ENCODE measurements at regions not wholly inside any gene's neighbourhood (a gene's known extent, or its start where the extent isn't known, plus 50 kb on each side); places are given as distances from the start of the nearest gene placed in this dataset.

- no peaks in the 10 kb centered on the region for H3K4me1 ChIP-seq (ENCODE audit: control insufficient read depth, extremely low read depth, insufficient read depth, low read length)
- no peak overlapping the region for H3K4me2 ChIP-seq (ENCODE audit: extremely low read depth, insufficient read depth, low read length)
- DNase-seq (ENCODE audit: low read depth in 2 of 2): peak in 1 of 2 donors; percentile 1
- H3K36me3 ChIP-seq (ENCODE audit: control insufficient read depth, insufficient read depth, low read length): no peaks in the 10 kb centered on the region
- TF ChIP-seq EZH2 (IDR thresholded peaks at IDR 0.05; ENCODE audit: low read length, missing control alignments): no peak
- no peak for TF ChIP-seq CTCF (conservative IDR thresholded peaks at IDR 0.05 in 1 of 2, IDR thresholded peaks at IDR 0.05 in 1 of 2; ENCODE audit: low read depth in 1 of 2, low read length in 2 of 2)
- no peaks in the 10 kb centered on the region for H4K20me1 ChIP-seq (ENCODE audit: control insufficient read depth, extremely low read depth, insufficient read depth, low read length)
- no peak overlapping the region for H3K27ac ChIP-seq (ENCODE audit: insufficient read depth, low read length)
- peaks cover 9% of the 10 kb centered on the region for H3K27me3 ChIP-seq (ENCODE audit: control insufficient read depth, insufficient read depth, low read length)
- H2AFZ ChIP-seq (ENCODE audit: low read length): no peak overlapping the region
- H3K9me3 ChIP-seq (ENCODE audit: control insufficient read depth, insufficient read depth, low read depth, low read length): no peaks in the 10 kb centered on the region
- no peak overlapping the region for H3K9ac ChIP-seq (ENCODE audit: insufficient read depth, low read length)
- H3K4me3 ChIP-seq (replicated peaks in 1 of 4; ENCODE audit: control extremely low read depth in 1 of 4, insufficient read depth in 1 of 4, low read depth in 3 of 4, low read length in 4 of 4): no peak overlapping the region
- no peaks in the 10 kb centered on the region for H3K79me2 ChIP-seq (ENCODE audit: control insufficient read depth, insufficient read depth, low read length)
These were observed 153.7 kb upstream of the NPVF start for GRCh38 chr7:25381818-25382589.

- Histone ChIP-seq H3K4me1 (ENCODE audit: control insufficient read depth, extremely low read depth, insufficient read depth, low read length) (no peaks in the 10 kb centered on the region), H3K4me3 (replicated peaks in 1 of 4; ENCODE audit: control extremely low read depth in 1 of 4, insufficient read depth in 1 of 4, low read depth in 3 of 4, low read length in 4 of 4) (no peak overlapping the region), H3K36me3 (ENCODE audit: control insufficient read depth, insufficient read depth, low read length) (no peaks in the 10 kb centered on the region), H2AFZ (ENCODE audit: low read length) (no peak overlapping the region), H3K27ac (ENCODE audit: insufficient read depth, low read length) (no peak overlapping the region), H4K20me1 (ENCODE audit: control insufficient read depth, extremely low read depth, insufficient read depth, low read length) (no peaks in the 10 kb centered on the region), H3K4me2 (ENCODE audit: extremely low read depth, insufficient read depth, low read length) (no peak overlapping the region), H3K79me2 (ENCODE audit: control insufficient read depth, insufficient read depth, low read length) (no peaks in the 10 kb centered on the region), H3K27me3 (ENCODE audit: control insufficient read depth, insufficient read depth, low read length) (peaks cover 9% of the 10 kb centered on the region), H3K9me3 (ENCODE audit: control insufficient read depth, insufficient read depth, low read depth, low read length) (no peaks in the 10 kb centered on the region), H3K9ac (ENCODE audit: insufficient read depth, low read length) (no peak overlapping the region)
- DNase-seq (ENCODE audit: low read depth in 2 of 2): no peak
- TF ChIP-seq CTCF (conservative IDR thresholded peaks at IDR 0.05 in 1 of 2, IDR thresholded peaks at IDR 0.05 in 1 of 2; ENCODE audit: low read depth in 1 of 2, low read length in 2 of 2): no peak
These were observed 154.6 kb upstream of the NPVF start for GRCh38 chr7:25382869-25383268.

- no peak for DNase-seq (ENCODE audit: low read depth in 2 of 2)
- Histone ChIP-seq H3K4me3 (replicated peaks in 1 of 4; ENCODE audit: control extremely low read depth in 1 of 4, insufficient read depth in 1 of 4, low read depth in 3 of 4, low read length in 4 of 4) (no peak overlapping the region), H3K27me3 (ENCODE audit: control insufficient read depth, insufficient read depth, low read length) (peaks cover 9% of the 10 kb centered on the region), H3K79me2 (ENCODE audit: control insufficient read depth, insufficient read depth, low read length) (no peaks in the 10 kb centered on the region), H3K36me3 (ENCODE audit: control insufficient read depth, insufficient read depth, low read length) (no peaks in the 10 kb centered on the region), H3K9ac (ENCODE audit: insufficient read depth, low read length) (no peak overlapping the region), H2AFZ (ENCODE audit: low read length) (no peak overlapping the region), H4K20me1 (ENCODE audit: control insufficient read depth, extremely low read depth, insufficient read depth, low read length) (no peaks in the 10 kb centered on the region), H3K27ac (ENCODE audit: insufficient read depth, low read length) (no peak overlapping the region), H3K9me3 (ENCODE audit: control insufficient read depth, insufficient read depth, low read depth, low read length) (no peaks in the 10 kb centered on the region), H3K4me1 (ENCODE audit: control insufficient read depth, extremely low read depth, insufficient read depth, low read length) (no peaks in the 10 kb centered on the region), H3K4me2 (ENCODE audit: extremely low read depth, insufficient read depth, low read length) (no peak overlapping the region)
- TF ChIP-seq CTCF (conservative IDR thresholded peaks at IDR 0.05 in 1 of 2, IDR thresholded peaks at IDR 0.05 in 1 of 2; ENCODE audit: low read depth in 1 of 2, low read length in 2 of 2): no peak
These were observed 155.1 kb upstream of the NPVF start for GRCh38 chr7:25383402-25383801.
